Activated CD4-positive, alpha-beta T cell treated with anti-CD3 and anti-CD28 coated beads, Interleukin-2, amount 10 ng/mL, durations not matched to agents 24 days and 14 days (primary cell): ENCODE measurements at regions not wholly inside any gene's neighbourhood (a gene's known extent, or its start where the extent isn't known, plus 50 kb on each side); places are given as distances from the start of the nearest gene placed in this dataset.
"Not testable (repeated sequence)": the region's sequence is repeated elsewhere in the genome, so short reads cannot be mapped to it uniquely, and the experiment has no call there.

Experiments used
- DNase-seq: peaks from one replicate; pipeline ENCODE4 v3.0.0; 2022
- H3K27ac Mint-ChIP-seq: one replicate; pipeline ENCODE4 v1.8.0; 2022; ENCODE audit warnings: mild to moderate bottlenecking, mixed read lengths
- H3K27me3 Mint-ChIP-seq: one replicate; pipeline ENCODE4 v1.8.0; 2022; ENCODE audit warnings: mixed read lengths
- H3K36me3 Mint-ChIP-seq: one replicate; pipeline ENCODE4 v1.8.0; 2022; ENCODE audit warnings: low read depth, mild to moderate bottlenecking, mixed read lengths
- H3K4me1 Mint-ChIP-seq: one replicate; pipeline ENCODE4 v1.8.0; 2021; ENCODE audit warnings: mixed read lengths
- H3K4me3 Mint-ChIP-seq: one replicate; pipeline ENCODE4 v1.8.0; 2022; ENCODE audit warnings: mild to moderate bottlenecking, moderate library complexity, mixed read lengths
- H3K9me3 Mint-ChIP-seq: one replicate; pipeline ENCODE4 v1.8.0; 2021; ENCODE audit warnings: mixed read lengths
- intact Hi-C: fragments of 100-400 bp; cut with micrococcal nuclease; formaldehyde crosslinking; loops from one replicate; pipeline ENCODE4 v1.15.1; 2023

GRCh38 chr22:48500471-48501230 lies 1327.0 kb downstream of the BRD1 start:
- Mint-ChIP-seq H3K9me3 (no peaks in the 10 kb centered on the region), H3K4me1 (no peaks in the 10 kb centered on the region), H3K27ac (no peak overlapping the region), H3K4me3 (no peak overlapping the region), H3K36me3 (no peaks in the 10 kb centered on the region), H3K27me3 (no peaks in the 10 kb centered on the region)
- no peak for DNase-seq
- intact Hi-C loops, result no loop called here

- H3K9me3 Mint-ChIP-seq, result no peaks in the 10 kb centered on the region
- H3K27me3 Mint-ChIP-seq, result no peaks in the 10 kb centered on the region
- DNase-seq, result no peak
- H3K36me3 Mint-ChIP-seq, result no peaks in the 10 kb centered on the region
- H3K4me1 Mint-ChIP-seq, result no peaks in the 10 kb centered on the region
- H3K4me3 Mint-ChIP-seq, result no peak overlapping the region
- intact Hi-C loops, result no loop called here
- no peak overlapping the region for H3K27ac Mint-ChIP-seq
These were observed 1327.9 kb downstream of the BRD1 start for GRCh38 chr22:48499456-48500425.

- Mint-ChIP-seq H3K9me3 (no peaks in the 10 kb centered on the region), H3K4me3 (no peak overlapping the region), H3K27ac (no peak overlapping the region), H3K27me3 (peaks cover 2% of the 10 kb centered on the region), H3K4me1 (no peaks in the 10 kb centered on the region), H3K36me3 (no peaks in the 10 kb centered on the region)
- intact Hi-C loops, result no loop called here
- no peak for DNase-seq
These were observed 1328.9 kb downstream of the BRD1 start for GRCh38 chr22:48498526-48499331.

- H3K9me3 Mint-ChIP-seq, H3K36me3 Mint-ChIP-seq, H3K4me3 Mint-ChIP-seq, H3K27me3 Mint-ChIP-seq, H3K27ac Mint-ChIP-seq, H3K4me1 Mint-ChIP-seq, DNase-seq, intact Hi-C loops: not testable (repeated sequence)
These were observed 1329.7 kb downstream of the BRD1 start for GRCh38 chr22:48497743-48498520.

DNA sequence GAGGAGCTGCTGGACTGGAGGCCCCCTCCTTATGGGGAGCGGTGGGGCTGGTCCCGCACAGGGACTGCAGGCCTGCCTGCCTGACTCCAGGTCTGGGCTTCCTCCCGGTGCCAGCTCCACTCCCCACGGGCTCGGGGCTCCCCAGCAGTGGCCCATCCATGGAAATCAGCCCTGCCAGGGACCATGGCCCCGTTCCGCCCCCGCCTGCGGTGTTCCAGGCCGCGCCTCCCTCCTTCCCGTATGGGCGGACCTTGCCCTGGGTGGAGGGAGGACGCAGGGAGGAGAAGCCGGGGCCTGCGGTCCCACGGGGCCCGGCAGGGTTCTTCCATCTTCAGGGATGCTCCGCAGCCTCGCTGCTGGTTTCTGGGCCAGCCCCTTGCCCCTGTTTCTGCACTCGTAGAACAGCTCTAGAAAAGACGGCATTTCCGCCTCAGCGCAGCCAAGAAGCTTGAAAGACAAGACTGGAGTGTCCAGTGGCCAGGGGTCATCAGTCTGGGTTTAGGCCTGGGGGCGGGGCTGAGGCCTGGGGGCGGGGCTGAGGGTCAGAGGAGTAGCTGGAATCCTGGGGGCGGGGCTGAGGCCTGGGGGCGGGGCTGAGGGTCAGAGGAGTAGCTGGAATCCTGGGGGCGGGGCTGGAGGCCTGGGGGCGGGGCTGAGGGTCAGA lies 1330.6 kb downstream of the BRD1 start:
- no peak for DNase-seq

DNA sequence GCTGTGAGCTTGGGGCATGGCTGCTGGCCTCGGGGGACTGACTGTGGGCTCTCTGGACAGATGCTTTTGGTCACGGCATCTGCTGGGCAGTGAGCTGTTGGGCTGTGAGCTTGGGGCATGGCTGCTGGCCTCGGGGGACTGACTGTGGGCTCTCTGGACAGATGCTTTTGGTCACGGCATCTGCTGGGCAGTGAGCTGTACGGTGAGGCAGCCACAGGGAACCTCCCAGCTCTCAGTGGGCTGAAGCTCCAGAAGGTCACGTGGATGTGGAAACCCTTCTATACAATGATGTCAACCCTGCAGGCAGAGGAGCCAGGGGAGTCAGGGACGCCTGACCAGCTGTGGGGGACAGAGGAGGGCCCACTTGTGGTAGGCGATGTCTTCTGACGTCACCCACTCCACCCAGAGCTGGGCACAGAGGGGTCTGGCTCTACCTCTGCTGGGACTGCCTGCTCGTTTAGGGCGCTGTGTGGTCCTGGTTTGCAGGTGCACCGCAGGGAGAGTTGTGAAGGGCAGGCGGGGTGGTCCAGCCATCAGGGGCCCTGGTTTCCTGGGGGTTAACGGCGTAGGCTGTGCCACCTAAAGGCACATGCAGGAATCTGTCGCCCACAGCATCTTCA lies 1331.3 kb downstream of the BRD1 start:
- DNase-seq, result no peak
- Mint-ChIP-seq H3K36me3 (no peaks in the 10 kb centered on the region), H3K27me3 (peaks cover 18% of the 10 kb centered on the region), H3K4me3 (no peak overlapping the region), H3K9me3 (no peaks in the 10 kb centered on the region), H3K4me1 (no peaks in the 10 kb centered on the region), H3K27ac (no peak overlapping the region)
- intact Hi-C loops, result no loop called here

More for the DNA sequence above, 1330.6 kb downstream of the BRD1 start:
- intact Hi-C loops, result no loop called here
- Mint-ChIP-seq H3K36me3 (no peaks in the 10 kb centered on the region), H3K4me1 (no peaks in the 10 kb centered on the region), H3K4me3 (no peak overlapping the region), H3K27ac (no peak overlapping the region), H3K9me3 (no peaks in the 10 kb centered on the region), H3K27me3 (peaks cover 11% of the 10 kb centered on the region)

DNA sequence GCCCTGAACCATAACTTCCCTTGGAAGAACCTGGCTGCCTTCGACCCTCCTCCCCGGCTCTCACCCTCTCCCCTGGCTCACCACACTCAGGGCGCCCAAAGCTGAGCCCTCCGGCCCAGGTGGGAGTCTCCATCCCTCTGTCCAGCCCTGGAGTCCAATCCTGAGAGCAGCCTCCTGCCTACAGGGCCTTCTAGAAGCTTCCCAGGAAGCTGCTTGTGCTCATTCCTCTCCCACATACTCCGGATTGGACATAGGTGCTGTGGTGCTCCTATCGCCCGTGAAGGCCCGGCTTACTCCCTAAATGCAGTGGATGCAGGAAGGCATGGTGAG lies 1332.0 kb downstream of the BRD1 start:
- H3K27ac Mint-ChIP-seq, result no peak overlapping the region
- no peaks in the 10 kb centered on the region for H3K9me3 Mint-ChIP-seq
- intact Hi-C loops, result no loop called here
- DNase-seq, result no peak
- no peak overlapping the region for H3K4me3 Mint-ChIP-seq
- H3K4me1 Mint-ChIP-seq, result no peaks in the 10 kb centered on the region
- no peaks in the 10 kb centered on the region for H3K36me3 Mint-ChIP-seq
- H3K27me3 Mint-ChIP-seq, result peaks cover 23% of the 10 kb centered on the region

DNA sequence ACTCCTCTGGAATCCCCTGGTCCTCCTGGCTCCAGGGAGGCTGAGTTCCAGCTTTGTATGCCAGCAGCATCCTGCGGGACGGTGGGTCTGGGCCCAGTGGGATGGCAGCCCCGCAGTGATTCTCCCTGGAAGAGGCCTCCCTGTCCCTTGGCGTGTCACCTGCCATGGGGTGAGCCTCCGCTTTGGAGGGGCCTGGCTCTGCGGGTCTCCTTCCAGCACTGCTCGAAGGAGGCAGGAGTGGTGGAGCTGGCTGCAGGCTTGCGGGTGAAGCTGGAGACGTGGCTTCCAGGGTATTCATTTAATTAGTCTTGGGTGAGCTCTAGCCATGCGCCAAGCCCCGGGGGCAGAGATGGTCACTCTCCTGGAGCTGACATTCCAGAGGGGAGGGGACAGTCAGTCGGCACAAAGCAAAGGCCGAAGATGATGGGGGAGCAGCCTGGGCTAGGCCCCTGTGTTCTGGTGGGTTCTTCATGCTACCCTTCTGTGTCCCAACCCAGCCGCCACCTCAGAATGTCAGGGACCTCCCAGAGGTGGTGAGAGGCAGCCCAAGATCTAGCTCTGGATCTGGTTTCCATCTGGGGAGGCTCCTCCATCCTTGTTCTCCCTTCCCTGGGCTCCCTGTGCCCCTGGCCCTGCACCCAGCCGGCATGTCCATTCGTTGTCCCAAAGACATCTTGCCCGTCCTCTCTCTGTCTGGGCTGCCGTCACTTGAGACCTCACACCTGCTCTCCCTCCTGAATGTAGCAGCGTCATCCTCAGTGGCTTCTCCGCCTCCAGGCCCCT lies 1332.5 kb downstream of the BRD1 start:
- intact Hi-C loops, result no loop called here
- Mint-ChIP-seq H3K36me3 (no peaks in the 10 kb centered on the region), H3K4me3 (no peak overlapping the region), H3K27ac (no peak overlapping the region), H3K4me1 (no peaks in the 10 kb centered on the region), H3K9me3 (no peaks in the 10 kb centered on the region), H3K27me3 (peaks cover 25% of the 10 kb centered on the region)
- DNase-seq, result no peak

GRCh38 chr22:48494256-48494967 lies 1333.3 kb downstream of the BRD1 start:
- H3K9me3 Mint-ChIP-seq, result no peaks in the 10 kb centered on the region
- H3K4me1 Mint-ChIP-seq, result no peaks in the 10 kb centered on the region
- H3K4me3 Mint-ChIP-seq, result no peak overlapping the region
- intact Hi-C loops, result no loop called here
- H3K36me3 Mint-ChIP-seq, result no peaks in the 10 kb centered on the region
- peaks cover 25% of the 10 kb centered on the region for H3K27me3 Mint-ChIP-seq
- no peak for DNase-seq
- no peak overlapping the region for H3K27ac Mint-ChIP-seq

DNA sequence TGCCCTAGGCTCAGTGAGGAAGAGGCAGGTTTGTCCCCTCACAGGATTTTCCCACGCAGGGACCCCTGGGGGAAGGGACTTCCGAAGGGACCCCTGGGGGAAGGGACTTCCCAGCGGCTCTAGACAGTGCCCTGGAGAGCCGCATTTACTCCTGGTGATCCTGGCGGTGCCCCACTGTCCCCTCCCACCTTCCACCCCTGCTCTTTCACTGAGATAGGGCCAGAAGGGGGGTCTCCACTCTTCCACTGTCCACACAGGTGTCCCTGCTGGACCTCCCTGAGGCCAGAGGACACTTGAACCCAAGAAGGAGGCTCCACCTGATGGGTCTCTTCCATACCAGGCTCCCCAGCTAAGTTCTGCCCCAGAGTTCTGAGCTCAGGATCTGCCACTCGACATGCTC lies 1333.9 kb downstream of the BRD1 start:
- no peaks in the 10 kb centered on the region for H3K36me3 Mint-ChIP-seq
- H3K4me1 Mint-ChIP-seq, result no peaks in the 10 kb centered on the region
- intact Hi-C loops, result no loop called here
- no peak overlapping the region for H3K4me3 Mint-ChIP-seq
- peaks cover 26% of the 10 kb centered on the region for H3K27me3 Mint-ChIP-seq
- no peak overlapping the region for H3K27ac Mint-ChIP-seq
- H3K9me3 Mint-ChIP-seq, result no peaks in the 10 kb centered on the region
- DNase-seq, result no peak

DNA sequence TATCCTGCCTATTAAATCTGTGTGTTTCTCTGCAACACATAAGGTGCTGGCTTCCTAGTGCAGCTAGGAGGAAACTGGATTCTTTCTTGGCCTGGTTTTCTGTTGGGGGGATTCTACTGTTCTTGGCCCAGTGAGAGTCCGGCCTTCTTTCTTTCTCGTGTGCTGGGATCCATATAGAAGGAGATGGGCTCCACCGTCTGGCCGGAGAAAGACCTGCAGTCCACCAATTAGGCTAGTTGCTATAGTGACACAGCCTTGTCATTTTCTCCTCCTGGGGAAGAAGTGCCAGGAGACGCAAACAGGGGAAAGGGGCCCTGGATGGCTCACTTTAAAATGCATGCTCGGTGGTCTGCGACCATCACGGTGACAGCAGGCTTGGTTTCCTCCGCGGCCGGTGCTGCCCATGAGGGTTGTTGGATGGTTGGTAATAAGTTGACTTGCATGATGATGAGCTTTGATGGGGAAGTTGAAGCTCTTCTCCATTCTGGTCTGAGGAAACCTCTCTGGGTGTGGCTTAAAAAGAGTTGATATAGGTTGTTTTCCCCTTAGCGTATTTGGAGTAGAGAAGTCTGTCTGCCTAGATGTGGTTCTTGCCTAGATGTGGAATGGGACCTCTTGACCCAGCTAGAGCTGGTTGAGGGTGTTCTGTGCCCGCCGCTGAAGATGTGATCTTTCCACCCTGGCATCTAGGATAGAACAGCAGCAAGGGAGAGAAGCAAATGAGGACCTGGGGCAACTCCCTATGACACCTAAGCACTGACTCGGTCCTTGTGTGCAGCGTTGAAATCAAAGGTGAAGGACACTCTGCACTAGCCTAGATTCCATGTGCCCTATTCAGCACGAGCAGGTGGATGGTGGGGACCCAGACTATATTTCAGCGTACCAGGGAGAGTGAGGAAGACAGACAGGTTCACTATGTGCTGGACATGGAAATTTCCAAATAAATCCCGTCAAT lies 1335.0 kb downstream of the BRD1 start:
- intact Hi-C loops, result no loop called here
- Mint-ChIP-seq H3K27me3 (peaks cover 37% of the 10 kb centered on the region), H3K27ac (no peak overlapping the region), H3K9me3 (no peaks in the 10 kb centered on the region), H3K4me3 (no peak overlapping the region), H3K36me3 (no peaks in the 10 kb centered on the region), H3K4me1 (no peaks in the 10 kb centered on the region)
- peak; percentile 71 for DNase-seq
